Activated T-cell treated with anti-CD3 and anti-CD28 coated beads, Interleukin-2, amount 50 U/mL, for 4 hours (primary cell): ENCODE measurements at regions not wholly inside any gene's neighbourhood (a gene's known extent, or its start where the extent isn't known, plus 50 kb on each side); places are given as distances from the start of the nearest gene placed in this dataset.

Source experiments
- ATAC-seq, 2 donors: fragments of 200-7000 bp; cut with Tn5 transposase; one replicate each; pipeline ENCODE4 v1.10.0; 2021
- DNase-seq: peaks from one replicate; pipeline ENCODE4 v3.0.0-alpha.2; 2020
- H3K27me3 Mint-ChIP-seq: one replicate; pipeline ENCODE4 v1.8.0; 2021; ENCODE audit warnings: low read depth, mixed read lengths
- H3K36me3 Mint-ChIP-seq: one replicate; pipeline ENCODE4 v1.8.0; 2022; ENCODE audit warnings: mixed read lengths; ENCODE audit not compliant: insufficient read depth
- H3K4me1 Mint-ChIP-seq: one replicate; pipeline ENCODE4 v1.8.0; 2021; ENCODE audit warnings: low read depth, mixed read lengths
- H3K4me3 Mint-ChIP-seq: one replicate; pipeline ENCODE4 v1.8.0; 2021; ENCODE audit warnings: mild to moderate bottlenecking, moderate library complexity, mixed read lengths
- H3K9me3 Mint-ChIP-seq: one replicate; pipeline ENCODE4 v1.8.0; 2021; ENCODE audit warnings: mixed read lengths

- no peak overlapping the region for H3K4me3 Mint-ChIP-seq
- ATAC-seq (no peak), DNase-seq (no peak)
- peaks cover 3% of the 10 kb centered on the region for H3K4me1 Mint-ChIP-seq
- no peaks in the 10 kb centered on the region for H3K9me3 Mint-ChIP-seq
- no peaks in the 10 kb centered on the region for H3K36me3 Mint-ChIP-seq
- peaks cover 16% of the 10 kb centered on the region for H3K27me3 Mint-ChIP-seq
Measured at GRCh38 chr6:138571181-138571580, 71.9 kb upstream of the NHSL1 start.

DNA sequence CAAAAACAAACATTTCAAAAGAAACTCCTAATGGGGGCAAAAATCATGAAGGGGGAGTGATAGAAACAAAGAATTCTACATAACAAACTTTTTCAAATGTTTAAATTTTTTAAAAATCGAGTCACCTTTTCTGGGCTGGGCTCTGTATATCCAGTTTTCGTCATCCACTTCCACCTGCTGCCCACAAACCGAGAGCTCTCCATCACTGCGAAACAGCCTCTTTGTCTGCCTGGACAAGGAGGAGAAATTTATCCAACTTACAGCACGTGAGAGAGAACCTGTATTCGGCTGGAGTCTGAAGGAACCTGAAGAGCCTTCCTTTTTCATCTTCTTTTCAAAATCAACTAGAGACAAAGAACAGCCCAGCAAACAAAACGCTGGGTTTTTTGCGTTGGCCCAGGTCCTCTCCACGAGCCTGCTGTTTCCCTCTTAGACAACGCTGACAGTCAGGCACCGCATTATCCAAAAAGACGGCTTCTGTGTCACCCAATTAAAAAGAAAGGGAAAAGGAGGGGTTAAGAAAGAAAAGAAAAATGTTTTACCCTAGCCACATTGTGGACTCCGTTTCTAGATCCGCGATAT, 72.4 kb upstream of the NHSL1 start:
- Mint-ChIP-seq H3K27me3 (peaks cover 16% of the 10 kb centered on the region), H3K4me1 (peaks cover 3% of the 10 kb centered on the region), H3K4me3 (no peak overlapping the region), H3K36me3 (no peaks in the 10 kb centered on the region), H3K9me3 (no peaks in the 10 kb centered on the region)
- ATAC-seq (no peak), DNase-seq (no peak)

GRCh38 chr6:138572167-138572875, 73.0 kb upstream of the NHSL1 start:
- ATAC-seq: peak; percentile 57 to 59
- Mint-ChIP-seq H3K9me3 (no peaks in the 10 kb centered on the region), H3K4me1 (peaks cover 3% of the 10 kb centered on the region), H3K36me3 (no peaks in the 10 kb centered on the region), H3K27me3 (peaks cover 16% of the 10 kb centered on the region), H3K4me3 (no peak overlapping the region)
- DNase-seq: no peak

DNA sequence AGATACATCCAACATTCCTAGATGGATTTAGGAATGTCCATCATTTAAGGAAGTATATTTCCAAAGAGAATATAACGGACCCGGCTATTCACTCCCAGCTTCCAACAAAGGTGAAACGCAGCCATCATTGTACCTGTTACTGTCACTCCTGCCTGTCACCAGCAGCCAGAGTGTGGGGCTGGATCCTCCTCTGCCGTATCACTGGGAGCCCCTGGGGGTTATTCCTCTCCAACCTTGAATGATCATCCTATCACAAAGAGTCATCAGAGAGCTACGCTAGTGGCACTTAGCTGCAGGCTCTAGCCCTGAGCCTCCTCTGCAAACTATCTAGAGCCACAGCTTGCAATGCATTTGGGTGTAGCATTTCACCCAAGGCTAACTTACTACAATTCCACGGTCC, 73.6 kb upstream of the NHSL1 start:
- peaks cover 12% of the 10 kb centered on the region for H3K27me3 Mint-ChIP-seq

GRCh38 chr6:138575257-138575656, 76.0 kb upstream of the NHSL1 start:
- H3K36me3 Mint-ChIP-seq: no peaks in the 10 kb centered on the region
- DNase-seq: no peak
- H3K27me3 Mint-ChIP-seq: peaks cover 6% of the 10 kb centered on the region
- H3K4me3 Mint-ChIP-seq: no peak overlapping the region
- H3K4me1 Mint-ChIP-seq: peaks cover 3% of the 10 kb centered on the region
- H3K9me3 Mint-ChIP-seq: no peaks in the 10 kb centered on the region
- ATAC-seq: no peak

More for the DNA sequence above, 73.6 kb upstream of the NHSL1 start:
- no peak overlapping the region for H3K4me3 Mint-ChIP-seq
- H3K9me3 Mint-ChIP-seq: no peaks in the 10 kb centered on the region
- ATAC-seq (no peak), DNase-seq (no peak)
- no peaks in the 10 kb centered on the region for H3K36me3 Mint-ChIP-seq
- peaks cover 3% of the 10 kb centered on the region for H3K4me1 Mint-ChIP-seq

- Mint-ChIP-seq H3K27me3 (peaks cover 6% of the 10 kb centered on the region), H3K9me3 (no peaks in the 10 kb centered on the region), H3K36me3 (no peaks in the 10 kb centered on the region), H3K4me3 (no peak overlapping the region), H3K4me1 (peaks cover 3% of the 10 kb centered on the region)
- ATAC-seq (no peak), DNase-seq (no peak)
Measured at GRCh38 chr6:138576313-138576712, 77.0 kb upstream of the NHSL1 start.

DNA sequence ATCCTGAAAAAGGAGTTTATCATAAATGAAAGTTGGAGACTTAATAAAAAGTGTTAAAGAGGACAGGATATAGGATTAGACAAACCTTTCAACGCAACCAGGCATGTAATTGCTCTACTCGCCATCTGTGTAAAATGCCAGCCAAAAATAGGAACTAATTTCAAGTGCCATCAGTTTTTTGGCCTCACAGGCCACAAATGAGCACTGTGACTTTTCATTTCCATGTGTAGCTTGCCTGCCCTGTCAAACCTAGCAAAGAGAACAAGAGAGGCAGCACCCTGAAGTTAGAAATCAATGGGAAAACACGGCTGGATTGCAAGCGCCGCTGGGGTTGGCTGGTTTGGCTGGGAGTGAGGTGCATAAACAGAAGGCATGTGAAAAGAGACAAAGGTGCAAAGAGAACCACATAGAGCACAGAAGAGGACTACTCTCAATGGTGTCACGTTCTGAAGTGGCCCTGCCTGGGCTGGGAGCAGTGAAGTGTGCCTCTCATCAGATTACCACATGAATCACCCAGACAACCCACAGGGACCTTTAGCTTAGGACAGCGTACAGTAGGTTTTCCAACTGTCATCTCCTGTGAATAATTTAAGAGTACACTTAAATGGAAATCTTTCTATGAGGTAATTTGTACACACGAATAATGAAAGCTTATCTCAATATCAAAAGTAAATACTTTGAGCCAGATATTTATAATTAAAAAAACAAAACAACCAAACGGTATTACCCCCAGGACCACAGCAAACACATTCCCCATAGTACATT, 78.0 kb upstream of the NHSL1 start:
- H3K4me3 Mint-ChIP-seq: no peak overlapping the region
- no peaks in the 10 kb centered on the region for H3K9me3 Mint-ChIP-seq
- ATAC-seq: no peak

DNA sequence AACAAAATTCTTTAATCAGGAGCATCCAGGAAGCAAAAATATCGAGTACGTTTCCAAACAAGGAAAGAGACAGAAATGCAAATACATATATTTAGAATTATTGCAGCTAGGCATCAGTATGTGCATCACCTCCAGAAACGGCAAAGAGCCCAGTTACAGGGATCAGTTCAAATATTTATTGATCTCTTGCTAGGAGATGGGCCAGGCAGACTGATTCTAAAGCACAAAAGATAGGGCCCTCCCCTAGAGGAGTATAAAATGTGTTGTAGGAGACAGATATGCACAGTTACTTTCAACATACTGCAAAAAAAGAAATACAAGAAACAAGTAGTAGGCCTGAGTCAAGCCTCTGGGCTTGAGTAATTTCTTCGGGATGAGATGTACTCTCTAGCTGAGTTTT, 80.7 kb upstream of the NHSL1 start:
- Mint-ChIP-seq H3K27me3 (peaks cover 3% of the 10 kb centered on the region), H3K9me3 (no peaks in the 10 kb centered on the region), H3K36me3 (no peaks in the 10 kb centered on the region), H3K4me1 (no peaks in the 10 kb centered on the region), H3K4me3 (no peak overlapping the region)
- ATAC-seq (no peak), DNase-seq (no peak)

More for the DNA sequence above, 78.0 kb upstream of the NHSL1 start:
- no peaks in the 10 kb centered on the region for H3K36me3 Mint-ChIP-seq
- H3K4me1 Mint-ChIP-seq: no peaks in the 10 kb centered on the region
- H3K27me3 Mint-ChIP-seq: peaks cover 4% of the 10 kb centered on the region
- DNase-seq: no peak

- DNase-seq (no peak), ATAC-seq (no peak)
- H3K9me3 Mint-ChIP-seq: no peaks in the 10 kb centered on the region
- no peaks in the 10 kb centered on the region for H3K36me3 Mint-ChIP-seq
- no peaks in the 10 kb centered on the region for H3K4me1 Mint-ChIP-seq
- no peak overlapping the region for H3K4me3 Mint-ChIP-seq
- no peaks in the 10 kb centered on the region for H3K27me3 Mint-ChIP-seq
Measured at GRCh38 chr6:138580801-138581200, 81.5 kb upstream of the NHSL1 start.

GRCh38 chr6:138582573-138582972, 83.3 kb upstream of the NHSL1 start:
- Mint-ChIP-seq H3K36me3 (no peaks in the 10 kb centered on the region), H3K27me3 (no peaks in the 10 kb centered on the region), H3K4me1 (no peaks in the 10 kb centered on the region), H3K9me3 (no peaks in the 10 kb centered on the region), H3K4me3 (no peak overlapping the region)
- no peak for DNase-seq
- ATAC-seq: no peak

GRCh38 chr6:138586638-138587037, 87.3 kb upstream of the NHSL1 start:
- no peaks in the 10 kb centered on the region for H3K9me3 Mint-ChIP-seq
- H3K27me3 Mint-ChIP-seq: no peaks in the 10 kb centered on the region
- H3K4me1 Mint-ChIP-seq: peaks cover 3% of the 10 kb centered on the region
- no peak overlapping the region for H3K4me3 Mint-ChIP-seq
- ATAC-seq (no peak), DNase-seq (no peak)
- H3K36me3 Mint-ChIP-seq: no peaks in the 10 kb centered on the region

GRCh38 chr6:138588805-138589434, 89.6 kb upstream of the NHSL1 start:
- Mint-ChIP-seq H3K36me3 (no peaks in the 10 kb centered on the region), H3K9me3 (no peaks in the 10 kb centered on the region), H3K4me1 (peaks cover 18% of the 10 kb centered on the region), H3K27me3 (no peaks in the 10 kb centered on the region), H3K4me3 (no peak overlapping the region)
- DNase-seq (peak; percentile 42), ATAC-seq (peak in 1 of 2 donors; percentile 19)

- no peak overlapping the region for H3K4me3 Mint-ChIP-seq
- no peaks in the 10 kb centered on the region for H3K9me3 Mint-ChIP-seq
- ATAC-seq (peak in 1 of 2 donors; percentile 19), DNase-seq (no peak)
- H3K36me3 Mint-ChIP-seq: no peaks in the 10 kb centered on the region
- no peaks in the 10 kb centered on the region for H3K27me3 Mint-ChIP-seq
- H3K4me1 Mint-ChIP-seq: peaks cover 21% of the 10 kb centered on the region
Measured at GRCh38 chr6:138590796-138591709, 91.8 kb upstream of the NHSL1 start.

DNA sequence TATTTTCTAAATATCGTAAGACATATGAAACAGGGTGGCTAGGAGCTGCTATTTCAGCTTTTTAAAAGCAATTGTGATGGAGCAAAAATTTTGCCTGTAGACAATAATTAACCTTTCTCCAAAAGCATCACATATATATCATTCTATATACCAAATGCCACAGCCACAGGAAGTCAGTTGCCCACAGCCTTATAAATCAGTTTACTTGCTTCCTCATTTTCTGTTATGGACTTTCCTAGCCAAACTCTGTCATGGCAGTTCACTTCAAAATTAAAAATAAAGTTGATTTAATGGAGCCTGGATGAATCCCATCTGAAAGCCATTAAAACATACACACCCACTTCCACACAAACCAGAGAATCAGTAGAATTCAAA, 93.4 kb upstream of the NHSL1 start:
- DNase-seq (no peak), ATAC-seq (no peak)
- Mint-ChIP-seq H3K9me3 (no peaks in the 10 kb centered on the region), H3K36me3 (no peaks in the 10 kb centered on the region), H3K4me3 (peak overlapping the region; percentile 73), H3K4me1 (peaks cover 21% of the 10 kb centered on the region), H3K27me3 (no peaks in the 10 kb centered on the region)
